ENCODE measurements at regions not wholly inside any gene's neighbourhood (a gene's known extent, or its start where the extent isn't known, plus 50 kb on each side); places are given as distances from the start of the nearest gene placed in this dataset.

DNA sequence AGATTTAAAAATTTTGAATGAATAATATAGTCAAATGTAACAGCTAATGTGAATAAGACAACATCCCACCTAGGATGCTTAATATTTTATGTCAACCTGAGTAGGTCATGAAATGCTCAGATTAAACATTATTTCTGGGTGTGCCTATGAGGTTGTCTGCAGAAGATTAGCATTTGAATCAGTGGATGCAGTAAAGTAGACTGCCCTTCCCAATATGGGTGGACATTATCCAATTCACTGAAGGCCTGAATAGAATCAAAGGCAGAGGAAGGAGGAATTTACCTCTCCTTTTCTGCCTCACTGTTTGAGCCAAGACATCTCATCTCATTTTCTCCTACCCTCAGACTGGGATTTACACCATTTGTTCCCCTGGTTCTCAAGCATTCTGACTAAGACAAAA, 1582.3 kb downstream of the EFNA5 start:
- Mint-ChIP-seq H3K4me1 (no peaks in the 10 kb centered on the region), H3K27me3 (ENCODE audit: low read depth, poor library complexity) (peaks cover 3% of the 10 kb centered on the region), H3K4me3 (no peak overlapping the region), H3K36me3 (ENCODE audit: low read depth) (no peaks in the 10 kb centered on the region), H3K9me3 (no peaks in the 10 kb centered on the region), H3K27ac (no peak overlapping the region)
- no peak for DNase-seq
- TF ChIP-seq, protein P1, sequence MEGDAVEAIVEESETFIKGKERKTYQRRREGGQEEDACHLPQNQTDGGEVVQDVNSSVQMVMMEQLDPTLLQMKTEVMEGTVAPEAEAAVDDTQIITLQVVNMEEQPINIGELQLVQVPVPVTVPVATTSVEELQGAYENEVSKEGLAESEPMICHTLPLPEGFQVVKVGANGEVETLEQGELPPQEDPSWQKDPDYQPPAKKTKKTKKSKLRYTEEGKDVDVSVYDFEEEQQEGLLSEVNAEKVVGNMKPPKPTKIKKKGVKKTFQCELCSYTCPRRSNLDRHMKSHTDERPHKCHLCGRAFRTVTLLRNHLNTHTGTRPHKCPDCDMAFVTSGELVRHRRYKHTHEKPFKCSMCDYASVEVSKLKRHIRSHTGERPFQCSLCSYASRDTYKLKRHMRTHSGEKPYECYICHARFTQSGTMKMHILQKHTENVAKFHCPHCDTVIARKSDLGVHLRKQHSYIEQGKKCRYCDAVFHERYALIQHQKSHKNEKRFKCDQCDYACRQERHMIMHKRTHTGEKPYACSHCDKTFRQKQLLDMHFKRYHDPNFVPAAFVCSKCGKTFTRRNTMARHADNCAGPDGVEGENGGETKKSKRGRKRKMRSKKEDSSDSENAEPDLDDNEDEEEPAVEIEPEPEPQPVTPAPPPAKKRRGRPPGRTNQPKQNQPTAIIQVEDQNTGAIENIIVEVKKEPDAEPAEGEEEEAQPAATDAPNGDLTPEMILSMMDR (IDR thresholded peaks at IDR 0.05): no peak

DNA sequence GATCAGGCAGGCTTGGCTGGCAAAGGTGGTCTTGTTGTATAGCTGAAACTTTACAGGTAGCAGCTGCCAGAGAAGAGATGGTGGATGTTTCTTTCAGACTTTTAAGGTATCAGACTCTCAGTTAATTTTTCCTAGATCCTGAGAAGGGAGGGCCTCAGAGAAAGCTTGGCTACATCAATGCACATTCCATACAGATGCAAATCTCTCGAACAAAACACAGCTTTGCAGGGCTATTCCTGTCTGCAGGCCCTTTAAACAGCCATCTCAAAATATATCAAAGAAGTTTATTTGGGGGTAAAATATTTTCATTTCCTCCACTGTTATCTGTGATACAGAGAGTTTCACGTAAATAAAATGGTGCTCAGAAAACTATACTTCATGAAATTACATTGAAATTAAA, 1584.4 kb downstream of the EFNA5 start:
- no peak for DNase-seq
- H3K36me3 Mint-ChIP-seq (ENCODE audit: low read depth): no peaks in the 10 kb centered on the region
- H3K27ac Mint-ChIP-seq: no peak overlapping the region

DNA sequence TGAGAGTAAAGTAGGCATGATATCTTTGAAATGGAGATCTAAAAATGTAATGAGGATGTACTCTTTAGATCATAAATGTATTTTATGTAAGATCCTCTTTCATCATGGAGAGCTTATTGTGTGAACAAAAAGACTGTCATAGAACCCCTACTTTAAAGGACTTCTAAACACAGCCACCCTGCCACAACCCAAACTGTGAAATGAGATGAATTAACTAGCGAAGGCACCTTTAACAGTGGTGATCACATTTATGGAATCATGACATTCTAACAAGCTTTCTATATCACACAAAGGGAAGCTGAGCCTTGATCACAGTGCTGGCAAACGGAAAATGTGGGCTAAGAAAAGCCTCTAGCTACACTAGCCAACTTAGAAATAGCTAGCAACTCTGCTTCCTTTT, 1585.2 kb downstream of the EFNA5 start:
- H3K4me1 Mint-ChIP-seq: no peaks in the 10 kb centered on the region
- H3K36me3 Mint-ChIP-seq (ENCODE audit: low read depth): no peaks in the 10 kb centered on the region
- H3K27me3 Mint-ChIP-seq (ENCODE audit: low read depth, poor library complexity): peaks cover 3% of the 10 kb centered on the region
- no peaks in the 10 kb centered on the region for H3K9me3 Mint-ChIP-seq
- H3K27ac Mint-ChIP-seq: no peak overlapping the region
- no peak for DNase-seq
- TF ChIP-seq, protein P1 (IDR thresholded peaks at IDR 0.05): no peak
- no peak overlapping the region for H3K4me3 Mint-ChIP-seq

More for the DNA sequence above, 1584.4 kb downstream of the EFNA5 start:
- H3K9me3 Mint-ChIP-seq: no peaks in the 10 kb centered on the region
- no peak overlapping the region for H3K4me3 Mint-ChIP-seq
- no peaks in the 10 kb centered on the region for H3K4me1 Mint-ChIP-seq
- H3K27me3 Mint-ChIP-seq (ENCODE audit: low read depth, poor library complexity): peaks cover 3% of the 10 kb centered on the region
- TF ChIP-seq, protein P1 (IDR thresholded peaks at IDR 0.05): no peak

DNA sequence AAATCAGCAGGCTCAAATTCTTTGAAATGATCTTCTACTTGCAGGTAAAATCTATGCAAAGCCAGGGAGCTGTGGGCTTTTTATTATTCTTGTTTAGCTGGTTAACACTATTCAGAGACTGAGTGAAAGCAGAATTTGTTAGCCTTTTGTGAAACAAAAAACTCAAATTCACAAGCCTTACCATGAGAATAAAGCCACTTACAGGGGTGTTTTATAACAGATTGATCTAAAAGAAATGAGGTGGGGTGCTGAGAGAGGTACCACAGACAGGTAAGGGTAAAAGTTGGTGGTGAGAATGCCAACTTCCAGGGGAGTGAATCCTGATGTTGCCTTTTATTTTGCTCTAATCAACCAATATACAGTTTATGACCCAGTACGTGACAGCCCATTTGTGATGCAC, 1585.6 kb downstream of the EFNA5 start:
- no peaks in the 10 kb centered on the region for H3K9me3 Mint-ChIP-seq

DNA sequence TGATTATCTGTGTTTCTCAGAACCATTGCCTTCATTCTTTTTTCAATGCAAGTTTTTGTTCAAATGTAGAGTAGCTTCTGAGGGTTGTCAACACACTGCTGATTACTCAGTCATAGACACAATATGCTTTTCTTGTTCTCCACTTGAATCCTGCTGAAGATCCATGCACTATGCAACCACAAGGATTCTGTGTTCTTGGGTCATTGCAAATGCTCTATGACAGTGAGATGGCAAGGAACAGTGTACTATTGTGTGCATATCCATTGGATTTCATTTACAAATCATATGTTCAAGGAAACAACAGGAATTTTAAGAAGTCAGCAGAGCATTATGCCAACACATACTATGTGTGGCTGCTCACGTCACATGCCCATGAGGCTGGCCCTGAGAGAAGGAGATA, 1590.2 kb downstream of the EFNA5 start:
- Mint-ChIP-seq H3K27ac (no peak overlapping the region), H3K4me3 (no peak overlapping the region), H3K9me3 (no peaks in the 10 kb centered on the region), H3K36me3 (ENCODE audit: low read depth) (no peaks in the 10 kb centered on the region), H3K4me1 (no peaks in the 10 kb centered on the region), H3K27me3 (ENCODE audit: low read depth, poor library complexity) (peaks cover 7% of the 10 kb centered on the region)
- TF ChIP-seq, protein P1 (IDR thresholded peaks at IDR 0.05): no peak
- DNase-seq: no peak

More for the DNA sequence above, 1585.6 kb downstream of the EFNA5 start:
- peaks cover 3% of the 10 kb centered on the region for H3K27me3 Mint-ChIP-seq (ENCODE audit: low read depth, poor library complexity)
- no peak overlapping the region for H3K27ac Mint-ChIP-seq
- TF ChIP-seq, protein P1 (IDR thresholded peaks at IDR 0.05): no peak
- H3K4me1 Mint-ChIP-seq: no peaks in the 10 kb centered on the region
- no peak for DNase-seq
- no peaks in the 10 kb centered on the region for H3K36me3 Mint-ChIP-seq (ENCODE audit: low read depth)
- no peak overlapping the region for H3K4me3 Mint-ChIP-seq

DNA sequence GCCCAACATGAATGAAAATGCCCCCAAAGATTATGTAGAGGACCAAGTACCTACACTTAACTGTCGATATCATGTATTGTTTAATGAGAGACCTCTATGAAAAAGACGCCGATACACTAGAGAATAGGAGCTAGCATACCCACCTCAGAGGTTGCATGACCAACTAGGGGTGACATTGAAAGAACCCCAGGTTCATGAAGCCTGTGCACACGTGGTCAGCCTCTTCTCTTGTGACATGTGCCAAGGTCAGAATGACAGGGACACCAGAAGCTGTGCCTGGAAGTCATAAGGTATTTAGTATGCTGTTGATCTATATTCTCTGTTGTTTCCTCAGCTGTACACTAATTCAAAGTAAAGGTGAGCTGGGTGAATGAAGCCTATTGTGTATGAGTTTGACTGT, 1594.1 kb downstream of the EFNA5 start:
- no peaks in the 10 kb centered on the region for H3K4me1 Mint-ChIP-seq
- no peaks in the 10 kb centered on the region for H3K36me3 Mint-ChIP-seq (ENCODE audit: low read depth)
- H3K27ac Mint-ChIP-seq: no peak overlapping the region
- no peaks in the 10 kb centered on the region for H3K9me3 Mint-ChIP-seq
- H3K27me3 Mint-ChIP-seq (ENCODE audit: low read depth, poor library complexity): peaks cover 7% of the 10 kb centered on the region
- TF ChIP-seq, protein P1 (IDR thresholded peaks at IDR 0.05): no peak
- no peak for DNase-seq
- no peak overlapping the region for H3K4me3 Mint-ChIP-seq

Measured in nephron progenitor cell (in vitro differentiated cells).